Left colon (tissue), 2 donors: ENCODE measurements at regions not wholly inside any gene's neighbourhood (a gene's known extent, or its start where the extent isn't known, plus 50 kb on each side); places are given as distances from the start of the nearest gene placed in this dataset.
"Not testable (repeated sequence)": the region's sequence is repeated elsewhere in the genome, so short reads cannot be mapped to it uniquely, and the experiment has no call there.

ENCODE experiments used
- ATAC-seq: fragments of 200-7000 bp; cut with Tn5 transposase; one replicate; pipeline ENCODE4 v1.9.1; 2020; ENCODE audit warnings: mild to moderate bottlenecking, moderate library complexity
- DNase-seq, 2 donors: peaks; one replicate each; pipeline ENCODE4 v3.0.0-alpha.2; 2020
- intact Hi-C, 2 donors: fragments of 100-400 bp; cut with DNase I in 1 of 2; cut with micrococcal nuclease in 1 of 2; formaldehyde crosslinking; loops; one replicate each; pipeline versions ENCODE4 v1.11.2 to v1.14.0; 2022; cut with DNase I, micrococcal nuclease
- donor health status: DM: no; HTN: no; CAD: no.
- donor health status: DM: yes; HTN: yes; CAD: no.

DNA sequence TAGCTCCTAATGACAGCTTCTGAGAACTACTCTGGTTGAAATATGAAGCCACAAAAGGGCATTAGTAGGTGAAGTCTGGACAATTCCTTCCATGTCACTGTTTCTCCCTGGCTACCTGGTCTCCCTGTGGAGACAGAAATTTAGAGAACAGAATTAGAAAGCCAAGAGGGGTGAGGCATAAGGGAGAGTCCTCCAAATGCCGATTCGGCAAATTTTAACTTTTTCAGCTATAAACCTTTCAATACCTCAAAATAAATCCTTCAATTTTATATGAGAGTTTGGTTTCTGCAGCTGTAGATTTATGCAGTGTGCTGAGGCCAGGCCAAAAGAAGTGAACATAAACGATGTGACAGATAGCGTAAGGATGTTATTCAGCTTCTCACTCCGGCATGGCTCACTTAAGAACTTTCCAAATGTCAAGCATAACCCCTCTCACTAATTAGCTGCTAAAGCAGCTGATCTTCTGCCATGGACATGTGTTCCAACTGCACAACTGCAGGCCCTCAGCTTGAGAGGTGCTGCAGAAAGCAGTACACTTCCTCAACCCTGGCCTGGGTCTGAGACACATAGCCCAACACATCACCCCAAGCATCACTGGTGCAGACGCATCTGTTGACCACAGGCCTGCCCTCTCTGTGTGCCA, 247.9 kb upstream of the SOX9 start:
- intact Hi-C loops, result no loop called here
- DNase-seq, result no peak
- ATAC-seq, result no peak

DNA sequence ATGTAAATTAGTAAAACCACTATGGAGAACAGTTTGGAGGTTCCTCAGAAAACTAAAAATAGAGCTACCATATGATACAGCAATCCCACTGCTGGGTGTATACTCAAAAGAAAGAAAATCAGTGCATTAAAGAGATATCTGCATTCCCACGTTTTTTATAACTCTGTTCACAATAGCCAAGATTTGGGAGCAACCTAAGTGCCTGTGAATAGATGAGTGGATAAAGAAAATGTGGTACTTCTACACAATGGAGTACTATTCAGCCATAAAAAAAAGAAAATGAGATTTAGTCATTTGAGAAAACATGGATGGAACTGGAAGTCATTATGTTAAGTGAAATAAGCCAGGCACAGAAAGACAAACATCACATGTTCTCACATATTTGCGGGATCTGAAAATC, 246.0 kb upstream of the SOX9 start:
- intact Hi-C loops, DNase-seq, ATAC-seq: not testable (repeated sequence)

DNA sequence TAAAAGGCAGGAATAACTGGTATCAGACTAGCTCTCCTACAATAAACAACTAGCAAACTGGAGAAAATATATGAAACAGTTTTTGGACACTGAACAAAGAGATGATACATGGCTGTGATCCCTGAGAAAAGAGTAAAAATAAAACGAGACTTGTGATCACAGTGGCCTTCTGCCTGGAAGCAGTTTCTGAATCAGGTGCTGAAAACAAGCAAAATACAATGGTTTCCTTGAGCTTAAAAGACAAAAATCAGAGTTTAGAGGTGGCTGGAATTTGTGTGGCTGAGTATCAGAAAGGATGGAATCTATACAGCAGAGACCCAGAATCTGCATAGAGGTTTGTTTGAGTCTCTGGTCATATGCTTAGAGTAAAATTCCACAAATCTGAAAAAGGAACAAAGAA, 242.5 kb upstream of the SOX9 start:
- ATAC-seq (no peak), DNase-seq (no peak)
- intact Hi-C loops, result no loop called here

DNA sequence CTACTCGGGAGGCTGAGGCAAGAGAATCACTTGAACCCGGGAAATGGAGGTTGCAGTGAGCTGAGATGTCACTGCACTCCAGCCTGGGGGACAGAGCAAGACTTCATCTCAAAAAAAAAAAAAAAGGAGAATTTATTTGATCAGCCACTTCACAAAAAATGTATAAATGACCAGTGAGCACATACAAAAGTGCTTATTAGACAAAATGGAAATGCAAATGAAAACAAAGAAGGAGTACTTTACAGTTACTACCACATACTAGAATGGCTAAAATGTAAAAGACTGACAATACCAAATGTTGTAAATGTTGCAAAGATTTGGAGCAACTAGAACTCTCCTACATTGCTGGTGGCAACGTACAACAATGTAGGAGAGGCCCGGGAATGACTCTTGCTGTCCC, 241.8 kb upstream of the SOX9 start:
- intact Hi-C loops, result no loop called here

DNA sequence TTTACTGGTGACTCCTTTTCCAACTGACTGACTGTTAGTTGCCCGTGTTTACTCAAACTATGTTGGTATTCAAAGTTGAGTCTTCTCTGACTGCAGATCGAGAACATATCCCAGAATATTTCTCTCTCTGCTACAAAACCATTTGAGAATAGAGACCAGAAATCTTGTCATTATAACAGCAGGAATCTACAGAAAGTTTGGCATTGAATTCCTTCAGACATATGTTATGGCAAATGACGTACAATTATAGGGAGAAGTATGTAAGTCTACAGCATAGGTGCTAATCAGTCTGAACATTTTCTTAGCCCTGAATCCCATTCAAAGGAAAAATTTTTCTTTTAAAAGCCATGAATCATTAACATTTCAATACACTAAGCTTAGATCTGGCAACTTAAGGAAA, 239.8 kb upstream of the SOX9 start:
- intact Hi-C loops, result no loop called here
- DNase-seq (no peak), ATAC-seq (no peak)

More for the DNA sequence above, 241.8 kb upstream of the SOX9 start:
- ATAC-seq, result no peak
- no peak for DNase-seq

DNA sequence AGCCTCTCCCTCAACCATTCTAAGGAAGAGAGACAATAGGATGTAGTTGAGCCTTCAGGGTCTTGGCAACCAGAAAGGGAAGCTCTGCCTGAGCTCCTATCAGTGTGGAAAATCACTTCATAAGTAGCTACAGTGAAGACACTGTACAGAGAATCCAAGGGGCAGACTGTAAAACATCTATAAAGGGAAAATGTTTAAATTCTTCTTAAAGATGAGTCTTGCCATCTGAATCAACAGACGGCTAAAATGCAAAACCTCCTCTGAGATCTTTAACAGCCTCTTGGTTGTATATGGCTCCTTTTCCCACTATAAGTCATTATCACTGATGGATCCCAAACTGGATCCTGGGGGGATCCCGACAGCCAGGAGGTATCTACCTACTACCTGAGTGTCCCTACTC, 239.2 kb upstream of the SOX9 start:
- intact Hi-C loops, result no loop called here
- DNase-seq, result no peak
- no peak for ATAC-seq

DNA sequence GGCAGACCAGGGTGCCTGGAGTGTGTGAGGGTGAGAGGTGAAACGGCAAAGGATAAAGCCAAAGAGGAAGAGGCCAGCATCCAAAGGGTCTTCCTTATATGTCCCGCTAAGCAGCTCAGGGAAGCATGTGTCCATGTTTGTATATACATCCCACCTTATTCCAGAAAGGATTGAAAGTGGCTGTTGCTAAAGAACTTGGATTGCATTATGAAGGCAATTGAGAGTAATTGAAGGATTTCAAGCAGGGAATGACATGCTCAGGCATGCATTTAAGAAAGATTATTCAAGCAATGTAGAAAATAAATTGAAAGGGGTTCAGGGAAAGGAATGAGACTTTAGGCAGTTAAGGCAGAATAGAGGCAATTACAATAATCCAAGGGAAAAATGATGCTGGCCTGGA, 237.6 kb upstream of the SOX9 start:
- DNase-seq, result no peak
- ATAC-seq, result no peak
- intact Hi-C loops, result no loop called here

DNA sequence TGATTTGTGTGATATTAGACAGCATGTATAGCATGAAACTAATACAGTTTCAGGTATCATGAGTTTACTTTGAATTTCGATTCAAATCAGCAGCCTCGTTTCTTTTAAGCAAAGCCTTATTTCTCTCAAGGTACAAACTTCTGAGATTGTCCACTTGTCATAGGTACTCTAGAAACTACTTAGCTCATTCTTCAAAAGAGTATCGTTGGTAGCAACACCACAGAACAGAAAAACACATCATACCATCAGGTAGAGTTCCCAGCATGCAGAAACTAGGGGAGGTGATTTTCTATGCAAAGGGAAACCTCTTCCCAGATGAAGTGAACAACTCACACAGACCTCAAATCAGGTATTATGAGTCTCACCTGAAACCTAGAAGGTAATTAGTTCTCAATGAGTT, 237.0 kb upstream of the SOX9 start:
- DNase-seq (no peak), ATAC-seq (no peak)
- intact Hi-C loops, result no loop called here

DNA sequence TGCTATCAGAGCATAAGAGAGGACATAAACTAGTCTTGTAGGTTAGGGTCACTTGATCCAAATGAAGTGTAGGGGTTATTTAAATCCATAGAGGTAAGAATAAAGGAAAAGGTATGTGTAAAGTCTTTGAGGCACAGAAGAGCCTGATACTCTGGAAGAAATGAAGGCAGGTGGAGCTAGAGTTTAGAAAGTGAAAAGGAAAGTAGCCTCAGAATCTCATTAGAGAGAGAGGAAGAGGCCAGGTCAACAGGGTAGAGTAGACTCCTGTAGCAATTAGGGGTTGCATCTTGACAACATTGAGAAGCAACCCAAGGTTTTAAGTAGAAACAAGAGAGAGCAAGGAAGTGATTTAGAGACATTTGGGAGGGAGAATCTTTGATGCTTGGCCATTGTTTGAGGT, 235.2 kb upstream of the SOX9 start:
- DNase-seq, result no peak
- intact Hi-C loops, result no loop called here
- ATAC-seq, result no peak

DNA sequence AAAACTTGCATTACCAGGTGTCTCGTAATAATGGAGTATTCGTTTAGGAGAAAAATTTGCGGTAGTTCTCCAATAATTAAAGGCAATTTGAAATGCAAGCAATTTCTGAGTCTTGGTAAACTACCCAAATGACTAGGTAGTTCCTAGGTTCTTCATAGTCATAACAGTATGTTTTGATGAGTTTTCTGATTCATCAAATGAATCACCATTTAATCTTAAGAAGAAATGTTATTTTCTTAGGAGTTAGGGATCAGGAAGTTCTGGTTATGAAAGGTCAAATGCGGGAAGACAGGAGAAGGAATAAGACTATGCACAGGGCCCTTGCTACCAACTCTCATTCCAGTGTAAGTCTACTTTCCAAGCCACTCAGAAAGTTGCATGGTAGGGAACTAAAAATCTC, 221.5 kb upstream of the SOX9 start:
- ATAC-seq (no peak), DNase-seq (no peak)
- intact Hi-C loops, result no loop called here

DNA sequence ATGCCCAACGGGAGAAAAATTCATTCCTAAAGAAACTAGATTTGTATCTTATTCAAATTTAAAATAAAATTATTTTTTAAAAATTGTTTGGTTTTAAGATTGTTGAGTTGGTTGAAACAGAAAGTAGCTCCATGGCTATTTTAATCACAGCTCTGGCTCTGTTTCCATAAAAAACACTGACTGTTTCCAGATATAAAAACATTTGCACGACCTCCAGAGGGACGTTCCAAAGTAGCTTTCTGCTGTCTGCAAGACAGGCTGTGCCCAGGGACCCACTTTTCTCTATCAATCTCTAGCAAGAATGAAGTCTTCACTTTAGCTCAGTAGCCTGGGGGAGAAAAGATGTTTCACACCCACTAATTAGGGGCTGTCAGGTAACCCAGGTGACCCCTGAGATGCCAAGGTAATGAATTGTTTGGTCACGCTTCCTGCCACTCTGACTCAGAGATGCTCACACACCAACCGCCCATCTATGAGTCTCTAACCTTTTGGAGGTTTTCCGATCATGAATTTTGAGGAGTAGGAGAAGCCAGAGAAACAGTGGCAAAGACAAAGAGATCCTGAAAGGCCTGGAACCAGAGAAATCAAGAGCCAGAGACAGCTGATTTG, 220.1 kb upstream of the SOX9 start:
- no peak for ATAC-seq
- intact Hi-C loops, result no loop called here
- no peak for DNase-seq

DNA sequence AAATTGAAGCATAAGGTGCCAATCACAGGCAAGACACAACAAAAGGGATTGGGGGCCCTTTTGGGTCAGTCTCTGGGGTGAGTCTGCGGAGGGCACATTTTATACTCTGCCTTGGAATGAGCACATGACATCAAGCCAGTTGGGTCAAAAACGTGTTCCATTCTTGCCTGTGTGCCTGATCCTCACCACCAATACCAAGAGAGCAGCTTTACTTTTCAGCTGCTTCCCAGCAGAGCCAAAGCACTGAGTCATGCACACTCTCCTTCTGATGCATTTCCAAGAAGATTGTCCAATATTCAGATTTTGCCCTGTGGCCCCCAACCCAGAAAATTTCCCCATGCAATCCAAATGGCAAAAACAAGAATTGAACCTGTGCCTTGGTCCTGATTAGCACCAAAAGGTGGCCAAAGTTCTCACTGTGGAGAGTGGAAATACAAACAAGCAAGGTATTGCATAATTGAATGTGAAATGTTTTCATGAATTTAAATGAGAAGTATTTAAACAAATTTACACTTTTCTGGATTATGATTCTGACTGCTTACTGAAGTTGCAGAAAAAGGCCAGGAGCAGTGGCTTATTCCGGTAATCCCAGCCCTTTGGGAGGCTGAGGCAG, 217.8 kb upstream of the SOX9 start:
- no peak for DNase-seq
- ATAC-seq, result no peak
- intact Hi-C loops, result no loop called here

DNA sequence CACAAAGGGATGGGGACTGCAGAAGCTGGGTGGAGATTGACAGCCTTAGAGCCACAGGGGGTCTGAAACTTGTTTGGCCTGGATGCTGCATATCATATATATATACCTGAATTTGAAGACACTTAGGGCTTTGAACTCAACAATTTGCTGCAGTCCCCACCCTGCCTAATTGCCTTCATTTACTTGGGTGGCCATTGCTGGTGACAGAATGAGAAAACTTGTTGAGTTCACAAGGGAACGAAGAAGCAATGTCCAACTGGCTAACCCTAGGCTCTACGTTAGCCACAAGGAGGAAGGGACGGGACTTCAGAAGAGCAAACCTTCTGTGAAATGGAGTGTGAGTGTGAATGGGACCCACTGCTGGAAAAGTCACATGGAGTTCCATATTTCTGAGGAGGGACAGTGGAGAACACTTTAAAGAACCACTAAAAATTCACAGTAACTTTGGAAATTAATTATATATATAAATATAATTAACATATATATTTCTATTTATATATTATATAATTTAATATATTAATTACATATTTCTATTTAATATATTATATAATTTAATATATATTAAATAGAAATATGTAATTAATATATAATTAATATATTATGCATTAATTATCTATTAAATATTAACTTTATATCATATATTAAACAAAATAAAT, 215.3 kb upstream of the SOX9 start:
- ATAC-seq, result no peak

DNA sequence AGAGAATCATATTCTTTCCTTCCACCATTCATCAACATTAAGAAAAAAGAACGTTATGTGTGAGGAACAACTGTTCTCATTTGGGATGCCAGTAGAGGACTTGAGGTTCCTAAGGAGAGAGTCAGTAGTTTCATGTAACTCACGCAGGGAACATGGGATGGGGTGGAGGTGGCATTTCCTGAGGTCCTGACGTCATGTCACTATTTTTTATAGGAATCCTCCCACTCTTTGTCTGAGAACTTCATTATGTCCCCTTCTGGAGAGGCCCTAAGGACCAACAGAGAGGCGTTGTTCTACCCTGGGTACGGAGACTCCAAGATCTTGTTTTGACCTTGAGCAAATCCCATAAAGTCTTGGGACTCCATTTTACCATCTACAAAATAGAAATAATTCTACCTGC, 211.7 kb upstream of the SOX9 start:
- intact Hi-C loops, result no loop called here
- ATAC-seq (no peak), DNase-seq (no peak)

More for the DNA sequence above, 215.3 kb upstream of the SOX9 start:
- DNase-seq, result no peak
- intact Hi-C loops, result no loop called here

DNA sequence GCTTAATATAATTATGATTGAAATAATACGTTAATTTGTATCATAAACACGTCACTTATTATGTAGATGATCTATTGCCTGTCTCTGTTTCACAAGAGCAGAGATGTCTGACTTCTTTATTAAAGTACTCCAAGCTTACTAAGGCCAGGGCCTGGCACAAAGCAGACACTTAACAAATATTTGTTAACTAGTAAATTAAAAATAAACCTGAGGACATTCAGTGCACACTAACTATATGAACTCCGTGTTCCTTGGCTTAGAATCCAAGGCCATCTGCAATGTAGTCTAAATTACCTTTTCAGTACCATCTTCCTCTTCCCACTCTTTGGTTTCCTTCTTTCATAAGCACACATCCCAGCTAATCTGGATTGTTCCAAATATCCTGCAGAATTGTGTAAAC, 210.8 kb upstream of the SOX9 start:
- DNase-seq, result no peak
- ATAC-seq, result no peak
- intact Hi-C loops, result no loop called here

DNA sequence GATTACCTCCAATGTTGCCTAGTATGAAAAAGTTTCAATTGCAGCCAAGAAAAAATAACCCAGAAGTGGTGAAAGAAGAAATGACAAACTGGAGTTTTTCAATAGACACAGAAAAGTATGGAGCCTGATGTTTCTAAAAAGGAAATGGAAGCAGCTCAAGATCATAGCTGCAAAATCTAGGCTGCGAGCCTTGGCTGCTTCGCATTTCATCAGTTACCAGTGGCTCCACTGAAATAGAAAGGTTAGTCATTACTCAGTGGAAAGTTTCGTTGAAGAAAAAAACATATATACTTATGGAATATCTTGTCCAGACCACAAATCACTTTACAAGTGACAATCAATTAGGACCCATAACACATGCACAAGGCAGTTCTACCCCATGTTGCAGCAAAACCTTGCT, 206.8 kb upstream of the SOX9 start:
- ATAC-seq (no peak), DNase-seq (no peak)
- intact Hi-C loops, result no loop called here

DNA sequence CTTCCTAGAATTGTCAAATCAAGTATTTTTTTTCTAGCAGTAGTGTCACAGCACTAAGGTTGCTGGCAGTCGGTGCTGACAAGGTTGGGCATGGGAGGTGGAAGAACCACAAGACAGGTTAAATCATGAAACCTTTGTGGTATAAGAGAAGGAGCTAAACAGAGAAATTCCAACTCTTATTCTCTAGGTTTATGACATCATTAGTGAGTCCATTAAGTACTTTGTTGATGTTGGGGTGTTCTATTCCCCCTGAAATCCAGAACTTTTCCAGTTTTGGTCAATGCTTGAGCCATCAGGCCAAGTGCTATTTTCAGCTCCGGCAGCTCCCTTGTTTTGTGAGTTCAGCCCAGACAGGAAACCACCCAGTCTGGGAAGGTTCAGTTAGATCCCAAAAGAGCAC, 206.0 kb upstream of the SOX9 start:
- ATAC-seq (no peak), DNase-seq (no peak)
- intact Hi-C loops, result no loop called here

DNA sequence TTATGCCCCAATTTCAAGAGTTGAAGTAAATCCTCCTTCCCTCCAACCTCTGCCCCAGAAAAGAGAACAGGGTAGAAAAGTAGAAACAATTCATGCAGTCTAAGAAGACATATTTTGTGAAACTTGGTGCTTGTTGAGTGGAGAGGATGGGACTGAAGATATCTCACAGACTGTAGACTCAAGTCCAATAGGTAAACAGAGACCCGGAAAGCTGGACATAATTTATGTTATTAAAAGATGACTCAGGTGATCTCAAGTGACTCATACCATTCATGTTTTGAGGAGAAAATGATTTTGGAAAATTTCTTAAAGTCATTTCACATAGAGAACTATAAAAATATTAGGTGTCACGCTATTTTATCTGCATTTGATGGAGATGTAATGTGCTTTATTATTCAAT, 203.1 kb upstream of the SOX9 start:
- DNase-seq (no peak), ATAC-seq (no peak)
- intact Hi-C loops, result no loop called here

DNA sequence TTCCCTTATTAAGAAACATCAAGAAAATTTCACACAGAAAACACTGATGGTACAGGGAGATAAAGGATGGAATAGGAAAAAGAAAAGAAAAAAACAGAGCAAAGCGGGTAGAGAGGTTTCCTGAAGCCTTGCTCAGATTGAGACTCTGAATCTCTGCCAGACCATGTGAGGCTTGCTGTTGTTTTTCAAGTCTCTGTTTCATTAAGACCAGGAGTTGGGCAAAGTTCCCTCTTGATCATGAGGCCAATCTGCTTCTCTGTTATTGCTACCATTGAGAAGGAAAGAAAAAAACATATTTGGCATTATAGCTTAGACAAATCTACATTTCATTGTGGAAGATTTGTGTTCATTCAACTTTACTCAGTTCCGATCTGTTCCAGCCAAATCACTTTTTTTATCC, 201.6 kb upstream of the SOX9 start:
- intact Hi-C loops, result no loop called here
- ATAC-seq, result no peak
- no peak for DNase-seq

DNA sequence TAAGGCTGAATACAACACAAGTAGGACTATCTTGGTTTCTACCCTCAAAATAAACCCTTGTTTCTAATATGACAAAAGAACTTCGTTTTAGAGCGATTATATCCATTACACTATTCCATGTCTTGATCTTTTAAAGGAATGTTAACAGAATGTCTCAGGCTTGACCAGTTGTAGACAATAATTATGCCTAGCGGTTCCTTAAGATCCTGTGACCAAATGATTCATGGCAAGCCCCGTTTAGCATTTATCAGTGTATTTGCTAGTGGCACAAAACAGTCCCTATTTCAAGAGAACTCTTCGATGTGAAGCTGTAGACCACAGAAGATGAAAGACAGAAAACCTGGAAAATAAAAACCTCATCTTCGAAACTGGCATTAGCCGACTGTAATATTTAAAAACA, 200.9 kb upstream of the SOX9 start:
- intact Hi-C loops, result no loop called here
- ATAC-seq (no peak), DNase-seq (no peak)
